Epithelial cell of proximal tubule (primary cell): ENCODE measurements at regions not wholly inside any gene's neighbourhood (a gene's known extent, or its start where the extent isn't known, plus 50 kb on each side); places are given as distances from the start of the nearest gene placed in this dataset.

Source experiments
- DNase-seq: peaks from one replicate; pipeline ENCODE4 v3.0.0-alpha.2; 2011; ENCODE audit warnings: low read depth
- H3K4me3 ChIP-seq: 2 replicates; pipeline ENCODE4 v1.5.1; 2011; ENCODE audit warnings: low read depth, mild to moderate bottlenecking, low read length
- TF ChIP-seq, protein P1 (sequence below): conservative IDR thresholded peaks from 2 replicates; pipeline ENCODE4 v1.5.1; 2012; ENCODE audit warnings: low read depth, mild to moderate bottlenecking, low read length

DNA sequence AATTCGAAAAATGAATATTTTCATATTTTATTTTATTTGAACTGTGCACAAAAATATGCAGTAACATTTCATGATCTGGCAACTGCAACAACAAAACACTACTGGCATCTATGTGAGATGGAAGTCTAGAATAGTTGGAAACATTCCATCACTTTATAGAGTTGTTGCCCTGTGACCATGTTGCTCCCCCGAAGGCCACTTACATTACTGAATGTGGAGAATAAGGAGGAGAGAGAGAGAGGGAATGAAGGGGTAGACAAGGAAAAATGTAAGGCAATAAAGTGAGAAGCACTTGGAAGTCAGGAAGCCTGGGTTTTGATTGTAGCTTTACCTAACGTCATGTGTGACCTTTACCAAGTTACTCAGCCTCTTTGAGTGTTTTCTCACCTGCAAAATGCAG lies 437.2 kb upstream of the EDIL3 start:
- DNase-seq, result no peak
- no peak overlapping the region for H3K4me3 ChIP-seq
- TF ChIP-seq, protein P1, sequence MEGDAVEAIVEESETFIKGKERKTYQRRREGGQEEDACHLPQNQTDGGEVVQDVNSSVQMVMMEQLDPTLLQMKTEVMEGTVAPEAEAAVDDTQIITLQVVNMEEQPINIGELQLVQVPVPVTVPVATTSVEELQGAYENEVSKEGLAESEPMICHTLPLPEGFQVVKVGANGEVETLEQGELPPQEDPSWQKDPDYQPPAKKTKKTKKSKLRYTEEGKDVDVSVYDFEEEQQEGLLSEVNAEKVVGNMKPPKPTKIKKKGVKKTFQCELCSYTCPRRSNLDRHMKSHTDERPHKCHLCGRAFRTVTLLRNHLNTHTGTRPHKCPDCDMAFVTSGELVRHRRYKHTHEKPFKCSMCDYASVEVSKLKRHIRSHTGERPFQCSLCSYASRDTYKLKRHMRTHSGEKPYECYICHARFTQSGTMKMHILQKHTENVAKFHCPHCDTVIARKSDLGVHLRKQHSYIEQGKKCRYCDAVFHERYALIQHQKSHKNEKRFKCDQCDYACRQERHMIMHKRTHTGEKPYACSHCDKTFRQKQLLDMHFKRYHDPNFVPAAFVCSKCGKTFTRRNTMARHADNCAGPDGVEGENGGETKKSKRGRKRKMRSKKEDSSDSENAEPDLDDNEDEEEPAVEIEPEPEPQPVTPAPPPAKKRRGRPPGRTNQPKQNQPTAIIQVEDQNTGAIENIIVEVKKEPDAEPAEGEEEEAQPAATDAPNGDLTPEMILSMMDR, result no peak

DNA sequence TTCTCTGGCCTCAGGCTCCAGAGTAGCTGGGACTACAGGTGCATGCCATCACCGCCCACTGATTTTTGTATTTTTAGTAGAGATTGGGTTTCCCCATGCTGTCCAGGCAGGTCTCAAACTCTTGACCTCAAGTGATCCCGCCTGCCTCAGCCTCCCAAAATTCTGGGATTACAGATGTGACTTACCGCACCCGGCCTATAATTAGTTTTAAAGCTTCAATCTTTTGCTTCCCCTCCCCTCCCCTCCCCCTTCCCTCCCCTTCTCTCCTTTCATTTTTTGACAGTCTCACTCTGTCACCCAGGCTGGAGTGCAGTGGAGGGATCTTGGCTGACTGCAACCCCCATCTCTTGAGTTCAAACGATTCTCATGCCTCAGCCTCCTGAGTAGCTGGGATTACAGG lies 433.3 kb upstream of the EDIL3 start:
- TF ChIP-seq, protein P1, result no peak
- no peak overlapping the region for H3K4me3 ChIP-seq
- DNase-seq, result no peak

DNA sequence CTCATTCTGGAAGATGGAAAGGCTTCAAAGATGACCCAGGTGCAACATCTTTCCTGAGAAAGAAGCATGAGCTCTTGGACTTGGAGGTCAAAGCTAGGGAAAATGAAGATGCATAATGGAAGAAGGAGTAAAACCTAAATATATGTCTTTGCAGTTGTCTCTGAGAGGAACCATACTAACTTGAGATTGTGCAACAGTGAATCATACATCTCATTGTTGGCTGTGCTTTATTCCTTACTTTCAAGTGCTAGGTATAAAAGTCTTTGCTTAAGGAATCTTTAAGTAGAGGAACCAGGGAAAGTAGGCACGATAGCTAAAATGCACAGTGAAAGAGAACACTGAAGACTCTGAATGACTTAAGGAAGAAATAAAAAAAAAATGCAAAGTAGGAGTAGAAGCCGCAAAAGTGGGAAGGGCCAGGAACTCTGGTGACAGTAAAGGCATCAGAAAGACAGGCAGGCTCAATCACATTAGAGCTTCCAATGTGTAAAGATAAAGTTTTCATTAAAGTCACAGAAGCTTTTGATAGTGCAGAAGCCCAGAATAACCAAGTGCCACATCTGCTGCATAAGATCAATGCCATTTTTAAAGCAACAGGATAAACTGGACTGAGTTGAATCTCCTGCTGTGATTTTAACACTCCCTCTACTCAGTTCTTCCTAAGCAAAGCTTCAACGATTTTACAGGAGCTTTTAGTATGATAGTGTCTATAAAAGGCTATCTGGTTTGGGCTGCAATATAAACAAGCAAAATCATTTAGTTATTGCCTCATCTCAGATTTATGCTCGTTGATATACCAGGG lies 432.3 kb upstream of the EDIL3 start:
- TF ChIP-seq, protein P1, result no peak
- no peak overlapping the region for H3K4me3 ChIP-seq
- DNase-seq, result no peak

DNA sequence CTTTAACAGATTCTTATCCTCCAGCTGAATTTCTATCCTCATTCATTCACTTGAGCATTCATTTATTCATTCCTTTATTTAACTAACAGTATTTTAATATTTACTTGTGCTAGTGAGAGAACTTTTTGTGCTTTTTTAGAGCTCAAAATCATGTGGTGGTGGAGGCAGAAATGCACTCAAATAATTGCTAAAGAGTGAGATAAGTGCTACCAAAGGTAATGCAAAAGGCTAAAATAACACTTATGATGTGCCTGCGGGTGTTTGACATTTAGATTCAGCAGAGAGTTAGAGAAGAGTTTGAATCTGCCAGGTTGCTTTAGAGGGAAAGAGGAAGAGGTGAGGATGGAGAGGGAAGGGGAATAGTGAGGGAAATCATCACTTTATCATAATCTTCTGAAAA lies 431.5 kb upstream of the EDIL3 start:
- TF ChIP-seq, protein P1, result no peak
- no peak for DNase-seq
- no peak overlapping the region for H3K4me3 ChIP-seq

DNA sequence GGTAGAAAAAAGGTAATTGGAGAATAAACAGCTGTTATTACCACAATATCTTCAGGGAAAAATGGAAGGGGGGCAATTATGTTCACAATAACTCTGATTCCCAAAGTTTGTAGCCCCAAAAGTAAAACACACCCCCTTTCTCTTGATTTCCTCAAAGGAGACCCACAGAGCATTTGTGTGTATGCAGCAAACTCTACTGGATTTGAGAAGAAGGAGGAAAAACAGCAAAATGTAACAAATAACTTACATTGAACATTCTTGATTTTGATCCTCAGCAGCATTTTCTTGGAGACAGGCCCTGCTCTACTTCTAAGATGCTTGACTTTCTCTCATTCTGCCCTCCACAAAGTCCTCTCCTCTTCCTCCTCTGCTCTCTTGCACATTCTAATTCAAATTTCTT lies 420.8 kb upstream of the EDIL3 start:
- no peak for DNase-seq
- TF ChIP-seq, protein P1, result no peak
- no peak overlapping the region for H3K4me3 ChIP-seq

DNA sequence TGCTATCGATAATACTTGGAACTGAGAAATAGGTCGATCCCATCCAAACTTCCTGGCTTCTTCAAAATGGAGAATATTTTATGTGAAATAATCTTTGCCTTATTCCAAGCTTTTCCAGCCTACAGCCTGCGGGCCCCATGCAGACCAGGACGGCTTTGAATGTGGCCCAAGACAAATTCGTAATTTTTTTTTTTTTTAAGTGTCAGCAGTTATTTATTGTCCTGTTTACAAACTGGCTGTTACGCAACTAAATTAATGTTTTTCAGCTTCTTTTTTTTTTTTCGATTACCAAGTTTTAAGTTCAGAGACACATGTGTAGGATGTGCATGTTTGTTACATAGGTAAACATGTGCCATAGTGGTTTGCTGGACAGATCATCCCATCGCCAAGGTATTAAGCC lies 411.7 kb upstream of the EDIL3 start:
- no peak overlapping the region for H3K4me3 ChIP-seq
- no peak for DNase-seq
- TF ChIP-seq, protein P1, result no peak

DNA sequence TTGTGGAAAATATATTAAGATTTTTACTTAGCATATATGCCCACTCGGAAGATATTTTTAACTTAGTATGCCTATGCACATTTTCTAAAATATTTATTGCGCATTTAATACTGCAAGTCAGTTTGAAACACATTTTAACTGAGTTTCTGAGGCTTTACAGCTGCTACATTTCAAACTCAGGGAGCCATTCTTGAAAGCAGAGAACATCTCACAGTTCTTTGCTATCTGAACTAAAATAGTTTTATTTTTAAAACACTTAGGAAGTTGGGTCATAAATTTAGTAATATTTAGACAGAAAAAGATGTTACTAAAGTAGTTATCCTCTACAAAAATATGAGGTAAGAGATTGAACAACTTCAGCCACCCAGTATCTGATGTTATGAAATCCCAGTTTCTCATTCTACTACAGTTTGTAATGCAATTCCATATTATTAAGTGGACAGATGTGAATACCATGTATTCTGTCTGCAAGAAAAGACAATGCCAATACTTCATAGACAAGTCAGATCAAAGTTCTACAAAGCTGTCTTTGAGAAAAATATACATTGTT lies 409.9 kb upstream of the EDIL3 start:
- H3K4me3 ChIP-seq, result no peak overlapping the region
- TF ChIP-seq, protein P1, result no peak
- DNase-seq, result no peak
